IMR-90 (cell line): ENCODE measurements at regions not wholly inside any gene's neighbourhood (a gene's known extent, or its start where the extent isn't known, plus 50 kb on each side); places are given as distances from the start of the nearest gene placed in this dataset.

ENCODE experiments used
- BHLHE40 ChIP-seq: fragments of 150-350 bp; IDR thresholded peaks from 2 replicates; pipeline ENCODE4 v1.6.1; 2016; ENCODE audit warnings: mild to moderate bottlenecking, low read depth, low read length
- MXI1 ChIP-seq: IDR thresholded peaks from 2 replicates; pipeline ENCODE4 v1.6.1; 2012; ENCODE audit warnings: low read depth, mild to moderate bottlenecking, low read length, moderate library complexity, borderline replicate concordance
- POLR2A ChIP-seq: IDR thresholded peaks from 2 replicates; pipeline ENCODE4 v1.6.1; 2012; ENCODE audit warnings: mild to moderate bottlenecking, low read depth, low read length
- TF ChIP-seq, protein P1 (sequence below): conservative IDR thresholded peaks from 2 replicates; pipeline ENCODE4 v1.5.1; 2012; ENCODE audit warnings: mild to moderate bottlenecking, low read depth, low read length, improper control_type of control experiment

DNA sequence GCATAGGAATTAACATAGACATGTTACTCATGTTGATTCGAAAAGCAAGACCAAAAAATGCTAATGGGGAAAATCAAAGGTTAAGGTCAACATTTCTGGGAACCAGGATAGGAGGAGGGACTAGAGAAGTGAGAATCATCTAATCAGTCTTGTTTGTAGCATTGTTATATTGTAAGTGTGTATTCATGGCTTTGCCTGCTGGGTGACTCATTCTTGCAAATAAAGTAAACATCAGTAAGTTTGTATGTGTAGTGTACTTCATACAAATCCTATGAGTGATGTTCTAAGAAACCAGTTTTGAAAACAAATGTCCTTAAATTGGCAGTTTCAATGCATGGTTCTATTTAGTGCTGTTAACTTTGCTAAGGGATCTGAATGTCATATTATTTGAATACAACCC, 79.0 kb upstream of the TMEM252 start:
- TF ChIP-seq, protein P1, sequence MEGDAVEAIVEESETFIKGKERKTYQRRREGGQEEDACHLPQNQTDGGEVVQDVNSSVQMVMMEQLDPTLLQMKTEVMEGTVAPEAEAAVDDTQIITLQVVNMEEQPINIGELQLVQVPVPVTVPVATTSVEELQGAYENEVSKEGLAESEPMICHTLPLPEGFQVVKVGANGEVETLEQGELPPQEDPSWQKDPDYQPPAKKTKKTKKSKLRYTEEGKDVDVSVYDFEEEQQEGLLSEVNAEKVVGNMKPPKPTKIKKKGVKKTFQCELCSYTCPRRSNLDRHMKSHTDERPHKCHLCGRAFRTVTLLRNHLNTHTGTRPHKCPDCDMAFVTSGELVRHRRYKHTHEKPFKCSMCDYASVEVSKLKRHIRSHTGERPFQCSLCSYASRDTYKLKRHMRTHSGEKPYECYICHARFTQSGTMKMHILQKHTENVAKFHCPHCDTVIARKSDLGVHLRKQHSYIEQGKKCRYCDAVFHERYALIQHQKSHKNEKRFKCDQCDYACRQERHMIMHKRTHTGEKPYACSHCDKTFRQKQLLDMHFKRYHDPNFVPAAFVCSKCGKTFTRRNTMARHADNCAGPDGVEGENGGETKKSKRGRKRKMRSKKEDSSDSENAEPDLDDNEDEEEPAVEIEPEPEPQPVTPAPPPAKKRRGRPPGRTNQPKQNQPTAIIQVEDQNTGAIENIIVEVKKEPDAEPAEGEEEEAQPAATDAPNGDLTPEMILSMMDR: no peak
- TF ChIP-seq POLR2A (no peak), BHLHE40 (no peak), MXI1 (no peak)
